Caco-2 (cell line): ENCODE measurements at regions not wholly inside any gene's neighbourhood (a gene's known extent, or its start where the extent isn't known, plus 50 kb on each side); places are given as distances from the start of the nearest gene placed in this dataset.

Experiments
- BruUV-seq: library from RNA; stranded (reverse); fragments of 400-500 nt; replicated peaks from 2 replicates; lab custom pipeline; 2021; lab: Mats Ljungman, UMichigan
- CTCF ChIA-PET: fragments of 300-600 bp; sonication (Branson Sonifier 250); formaldehyde crosslinking; loops from one replicate; lab custom pipeline; 2022; ENCODE audit warnings: antibody characterized with exemption; lab: Charles Lee
- POLR2A ChIA-PET: fragments of 300-600 bp; sonication (Branson Sonifier 250); formaldehyde crosslinking; loops from one replicate; lab custom pipeline; 2022; ENCODE audit warnings: antibody characterized with exemption; lab: Charles Lee
- DNase-seq, 2 experiments: peaks; one replicate each; pipeline versions ENCODE4 v3.0.0 to v3.0.0-alpha.2; 2020 to 2022
- H3K27me3 ChIP-seq: replicated peaks from 2 replicates; pipeline ENCODE4 v1.6.0; 2011; ENCODE audit warnings: low read length; ENCODE audit not compliant: control insufficient read depth, insufficient read depth
- H3K36me3 ChIP-seq: 2 replicates; pipeline ENCODE4 v1.5.1; 2011; ENCODE audit warnings: low read length; ENCODE audit not compliant: control insufficient read depth, insufficient read depth
- H3K4me1 ChIP-seq: fragments of 250-450 bp; sonication (Bioruptor Pico); 2 replicates; pipeline ENCODE4 v1.5.1; 2020; ENCODE audit warnings: mild to moderate bottlenecking
- H3K4me3 ChIP-seq: 2 replicates; pipeline ENCODE4 v1.5.1; 2011; ENCODE audit warnings: low read depth, mild to moderate bottlenecking, control low read depth, low read length
- H3K9me3 ChIP-seq: fragments of 250-450 bp; sonication (Bioruptor Pico); 2 replicates; pipeline ENCODE4 v1.5.1; 2020; ENCODE audit warnings: mild to moderate bottlenecking, moderate library complexity
- H3K27ac Mint-ChIP-seq: one replicate; pipeline ENCODE4 v1.8.0; 2022; ENCODE audit warnings: mixed read lengths; ENCODE audit not compliant: unreplicated experiment
- H3K27me3 Mint-ChIP-seq: one replicate; pipeline ENCODE4 v1.8.0; 2022; ENCODE audit warnings: mixed read lengths; ENCODE audit not compliant: insufficient read depth, unreplicated experiment
- H3K36me3 Mint-ChIP-seq: one replicate; pipeline ENCODE4 v1.8.0; 2022; ENCODE audit warnings: mild to moderate bottlenecking, mixed read lengths; ENCODE audit not compliant: insufficient read depth, unreplicated experiment
- H3K4me1 Mint-ChIP-seq: one replicate; pipeline ENCODE4 v1.8.0; 2022; ENCODE audit warnings: low read depth, mixed read lengths; ENCODE audit not compliant: unreplicated experiment
- H3K4me3 Mint-ChIP-seq: one replicate; pipeline ENCODE4 v1.8.0; 2022; ENCODE audit warnings: mild to moderate bottlenecking, moderate library complexity, mixed read lengths; ENCODE audit not compliant: unreplicated experiment
- H3K9me3 Mint-ChIP-seq: one replicate; pipeline ENCODE4 v1.8.0; 2022; ENCODE audit warnings: mixed read lengths; ENCODE audit not compliant: unreplicated experiment
- intact Hi-C: fragments of 100-400 bp; cut with micrococcal nuclease; formaldehyde crosslinking; loops from one replicate; pipeline ENCODE4 v1.10.0; 2022; ENCODE audit not compliant: unreplicated experiment
- TF ChIP-seq, protein P1 (sequence below), 2 experiments: fragments of 200-600 bp in 1 of 2; IDR thresholded peaks; 1 replicate in 1 of 2; 2 replicates in 1 of 2; pipeline versions ENCODE4 v1.5.1 to v1.8.0; 2011 to 2022; ENCODE audit warnings: antibody characterized with exemption in 1 of 2, control low read depth in 1 of 2, inconsistent platforms in 1 of 2, low read depth in 1 of 2, low read length in 1 of 2, mild to moderate bottlenecking in 1 of 2, moderate library complexity in 1 of 2; ENCODE audit not compliant: insufficient read depth in 1 of 2, severe bottlenecking in 1 of 2, unreplicated experiment in 1 of 2

DNA sequence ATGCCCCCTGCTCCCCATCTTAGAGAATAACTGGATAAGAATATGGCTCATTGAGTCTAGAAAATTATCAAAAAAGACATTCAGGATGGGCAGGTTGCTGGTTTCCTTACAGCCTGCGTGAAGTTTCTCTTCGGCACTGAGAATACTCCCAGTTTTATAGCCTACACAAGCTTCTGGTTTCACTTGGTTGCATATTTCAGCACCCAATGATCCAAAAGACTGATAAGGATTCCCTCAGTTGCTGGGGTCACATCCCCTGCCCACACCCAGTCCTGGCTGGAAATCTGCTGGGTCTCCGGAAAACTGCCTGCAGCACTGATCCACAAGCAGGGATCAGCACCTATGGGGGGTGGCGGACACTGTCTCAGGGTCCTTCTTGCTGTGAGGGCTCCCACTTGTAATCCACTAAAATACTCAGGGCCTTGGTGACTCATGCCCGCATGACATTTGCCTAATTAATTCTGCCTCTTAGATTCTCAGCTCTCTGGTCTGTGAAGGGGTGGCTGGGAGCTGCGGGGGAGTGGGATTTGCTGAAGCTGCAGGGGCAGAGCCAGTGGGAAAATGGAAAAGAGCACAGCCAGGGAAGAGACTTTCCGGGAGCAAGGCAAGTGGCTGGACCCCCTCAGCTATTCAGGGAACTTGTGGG is 142.5 kb downstream of the ZNF648 start:
- Histone ChIP-seq H3K9me3 (no peaks in the 10 kb centered on the region), H3K27me3 (no peaks in the 10 kb centered on the region), H3K4me3 (no peak overlapping the region), H3K4me1 (no peaks in the 10 kb centered on the region), H3K36me3 (no peaks in the 10 kb centered on the region)
- no peaks in the 10 kb centered on the region for H3K9me3 Mint-ChIP-seq
- DNase-seq, result no peak
- ChIA-PET CTCF (no interaction called here), POLR2A (no interaction called here)
- no TSS peak for BruUV-seq
- H3K4me3 Mint-ChIP-seq, result no peak overlapping the region
- TF ChIP-seq, protein P1, sequence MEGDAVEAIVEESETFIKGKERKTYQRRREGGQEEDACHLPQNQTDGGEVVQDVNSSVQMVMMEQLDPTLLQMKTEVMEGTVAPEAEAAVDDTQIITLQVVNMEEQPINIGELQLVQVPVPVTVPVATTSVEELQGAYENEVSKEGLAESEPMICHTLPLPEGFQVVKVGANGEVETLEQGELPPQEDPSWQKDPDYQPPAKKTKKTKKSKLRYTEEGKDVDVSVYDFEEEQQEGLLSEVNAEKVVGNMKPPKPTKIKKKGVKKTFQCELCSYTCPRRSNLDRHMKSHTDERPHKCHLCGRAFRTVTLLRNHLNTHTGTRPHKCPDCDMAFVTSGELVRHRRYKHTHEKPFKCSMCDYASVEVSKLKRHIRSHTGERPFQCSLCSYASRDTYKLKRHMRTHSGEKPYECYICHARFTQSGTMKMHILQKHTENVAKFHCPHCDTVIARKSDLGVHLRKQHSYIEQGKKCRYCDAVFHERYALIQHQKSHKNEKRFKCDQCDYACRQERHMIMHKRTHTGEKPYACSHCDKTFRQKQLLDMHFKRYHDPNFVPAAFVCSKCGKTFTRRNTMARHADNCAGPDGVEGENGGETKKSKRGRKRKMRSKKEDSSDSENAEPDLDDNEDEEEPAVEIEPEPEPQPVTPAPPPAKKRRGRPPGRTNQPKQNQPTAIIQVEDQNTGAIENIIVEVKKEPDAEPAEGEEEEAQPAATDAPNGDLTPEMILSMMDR (IDR thresholded peaks at IDR 0.05; ENCODE audit: insufficient read depth in 1 of 2, low read depth in 1 of 2, low read length in 1 of 2, severe bottlenecking in 1 of 2, unreplicated experiment in 1 of 2), result no peak
- H3K36me3 Mint-ChIP-seq, result no peaks in the 10 kb centered on the region
- no peak overlapping the region for H3K27ac Mint-ChIP-seq
- no peaks in the 10 kb centered on the region for H3K4me1 Mint-ChIP-seq
- intact Hi-C loops, result no loop called here
- H3K27me3 Mint-ChIP-seq, result peaks cover 29% of the 10 kb centered on the region

DNA sequence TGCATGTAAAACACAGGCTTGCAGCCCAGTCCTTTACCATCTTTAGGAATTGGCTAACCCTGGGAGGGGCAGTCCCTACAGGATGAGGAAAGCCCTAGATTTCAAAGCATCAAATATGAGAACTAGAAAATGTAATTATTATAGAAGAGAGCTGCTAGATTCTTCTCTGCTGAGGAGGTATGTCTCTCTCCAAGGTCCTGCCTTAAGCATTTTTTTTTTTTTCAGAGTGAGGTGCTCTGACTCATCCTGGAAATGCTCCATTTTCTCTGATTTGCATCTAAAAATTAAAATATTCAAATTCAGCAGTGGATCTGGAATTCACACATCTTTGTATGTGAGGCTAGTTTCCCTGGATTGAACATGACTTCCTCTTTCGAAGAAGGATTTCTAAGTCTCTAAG is 149.8 kb downstream of the ZNF648 start:
- intact Hi-C loops, result no loop called here
- H3K9me3 Mint-ChIP-seq, result no peaks in the 10 kb centered on the region
- Histone ChIP-seq H3K4me1 (no peaks in the 10 kb centered on the region), H3K36me3 (no peaks in the 10 kb centered on the region; the same call in 1 of the 2 replicates), H3K9me3 (no peaks in the 10 kb centered on the region), H3K27me3 (no peaks in the 10 kb centered on the region), H3K4me3 (no peak overlapping the region)
- ChIA-PET POLR2A (no interaction called here), CTCF (no interaction called here)
- TF ChIP-seq, protein P1 (IDR thresholded peaks at IDR 0.05; ENCODE audit: insufficient read depth in 1 of 2, low read depth in 1 of 2, low read length in 1 of 2, severe bottlenecking in 1 of 2, unreplicated experiment in 1 of 2), result no peak
- H3K36me3 Mint-ChIP-seq, result no peaks in the 10 kb centered on the region
- no peak overlapping the region for H3K27ac Mint-ChIP-seq
- no peak overlapping the region for H3K4me3 Mint-ChIP-seq
- no peak for DNase-seq
- H3K27me3 Mint-ChIP-seq, result peaks cover 25% of the 10 kb centered on the region
- no peaks in the 10 kb centered on the region for H3K4me1 Mint-ChIP-seq
- no TSS peak for BruUV-seq

DNA sequence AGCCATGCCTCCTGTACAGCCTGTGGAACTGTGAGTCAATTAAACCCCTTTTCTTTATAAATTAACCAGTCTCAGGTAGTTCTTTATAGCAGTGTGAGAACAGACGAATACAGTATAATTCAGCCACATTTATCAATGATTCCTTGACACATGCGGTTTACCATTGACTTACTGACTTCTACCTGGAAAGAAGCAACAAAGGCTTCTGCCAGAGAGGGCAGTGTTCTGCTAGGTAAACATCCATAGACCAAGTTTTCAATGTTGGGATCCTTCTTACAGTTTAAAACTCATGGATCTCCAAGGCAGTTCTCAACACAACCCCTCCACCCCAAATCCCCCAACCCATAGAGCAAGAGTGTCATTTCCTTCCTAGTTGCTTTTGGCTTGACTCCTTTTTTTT is 150.6 kb downstream of the ZNF648 start:
- TF ChIP-seq, protein P1 (IDR thresholded peaks at IDR 0.05; ENCODE audit: insufficient read depth in 1 of 2, low read depth in 1 of 2, low read length in 1 of 2, severe bottlenecking in 1 of 2, unreplicated experiment in 1 of 2), result peak in 1 of 2 experiments; percentile 33
- H3K4me3 Mint-ChIP-seq, result no peak overlapping the region
- Histone ChIP-seq H3K4me3 (no peak overlapping the region), H3K4me1 (no peaks in the 10 kb centered on the region), H3K9me3 (no peaks in the 10 kb centered on the region), H3K27me3 (no peaks in the 10 kb centered on the region), H3K36me3 (no peaks in the 10 kb centered on the region; the same call in 1 of the 2 replicates)
- no TSS peak for BruUV-seq
- ChIA-PET CTCF (interaction anchor here (1.4 kb wide), 1 partner anchor 26 kb away, joined by 5 read pairs; no protein-coding TSS in a partner anchor), POLR2A (no interaction called here)
- intact Hi-C loops, result no loop called here
- H3K4me1 Mint-ChIP-seq, result no peaks in the 10 kb centered on the region
- no peaks in the 10 kb centered on the region for H3K36me3 Mint-ChIP-seq
- H3K27me3 Mint-ChIP-seq, result peaks cover 26% of the 10 kb centered on the region
- H3K27ac Mint-ChIP-seq, result no peak overlapping the region
- peak in 1 of 2 experiments; percentile 2 for DNase-seq
- no peaks in the 10 kb centered on the region for H3K9me3 Mint-ChIP-seq
